ENCODE measurements at regions not wholly inside any gene's neighbourhood (a gene's known extent, or its start where the extent isn't known, plus 50 kb on each side); places are given as distances from the start of the nearest gene placed in this dataset.

DNA sequence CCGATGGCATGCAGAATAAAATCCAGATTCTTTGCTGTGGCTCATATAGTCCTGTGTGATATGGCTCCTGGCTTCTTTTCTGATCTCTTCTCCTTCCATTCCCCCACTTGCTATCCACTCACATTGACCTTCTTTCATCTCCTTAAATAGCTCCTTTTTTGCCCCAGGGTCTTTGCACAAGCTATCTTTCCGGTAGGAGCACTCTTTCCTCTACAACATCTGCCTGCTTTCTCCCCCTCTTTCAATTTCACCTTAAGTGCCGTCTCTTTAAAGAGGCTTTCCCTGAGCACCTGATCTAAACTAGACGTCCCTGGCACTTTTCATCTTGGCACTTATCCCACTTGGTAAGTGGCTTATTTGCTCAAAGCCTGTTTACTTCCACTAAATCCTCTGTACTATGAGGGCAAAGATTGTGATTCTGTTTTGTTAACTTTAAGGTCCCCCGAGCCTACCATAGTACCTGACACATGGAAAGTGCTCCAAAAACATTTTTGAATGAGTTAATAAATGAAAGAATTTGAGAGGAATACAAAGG is 323.3 kb upstream of the TLE3 start:
- no peak for DNase-seq

DNA sequence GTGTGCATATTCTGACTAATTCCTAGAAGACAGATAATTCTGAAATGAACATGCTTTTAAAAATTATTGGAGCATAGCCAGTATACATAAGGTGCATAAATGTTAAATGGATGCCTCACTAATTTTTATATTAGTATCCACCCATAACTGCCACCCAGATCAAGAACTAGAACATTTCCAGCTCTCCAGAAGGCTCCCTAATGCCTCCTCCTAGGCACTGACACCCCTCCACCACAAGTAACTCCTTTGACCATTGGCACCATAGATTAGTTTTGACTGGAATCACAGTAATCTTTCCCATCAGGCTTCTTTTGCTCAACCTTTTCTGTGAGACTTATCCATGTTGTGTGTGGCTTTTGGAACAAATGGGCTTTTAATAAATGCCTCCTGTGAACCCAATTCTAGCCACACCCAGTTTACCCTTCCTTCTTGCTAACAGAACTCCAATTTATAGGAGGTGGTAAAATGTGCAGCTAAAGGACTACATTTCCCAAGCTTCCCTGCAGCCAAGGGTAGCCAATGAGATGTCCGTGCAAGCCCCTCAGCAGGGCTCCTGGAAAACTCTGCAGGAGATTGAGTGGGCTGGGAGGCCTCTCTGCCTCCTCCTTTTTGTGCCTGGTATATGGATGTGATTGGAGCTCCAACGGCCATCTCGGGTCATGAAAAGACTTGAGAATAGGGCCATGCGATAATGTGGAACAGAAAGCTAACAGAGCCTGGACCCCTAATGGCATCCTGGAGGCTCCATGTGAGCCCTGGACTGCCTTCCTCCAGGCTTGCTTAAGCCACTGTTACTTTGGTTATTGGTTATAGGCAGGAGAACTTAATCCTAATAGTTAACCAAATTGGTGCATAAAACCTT is 322.6 kb upstream of the TLE3 start:
- DNase-seq: no peak

DNA sequence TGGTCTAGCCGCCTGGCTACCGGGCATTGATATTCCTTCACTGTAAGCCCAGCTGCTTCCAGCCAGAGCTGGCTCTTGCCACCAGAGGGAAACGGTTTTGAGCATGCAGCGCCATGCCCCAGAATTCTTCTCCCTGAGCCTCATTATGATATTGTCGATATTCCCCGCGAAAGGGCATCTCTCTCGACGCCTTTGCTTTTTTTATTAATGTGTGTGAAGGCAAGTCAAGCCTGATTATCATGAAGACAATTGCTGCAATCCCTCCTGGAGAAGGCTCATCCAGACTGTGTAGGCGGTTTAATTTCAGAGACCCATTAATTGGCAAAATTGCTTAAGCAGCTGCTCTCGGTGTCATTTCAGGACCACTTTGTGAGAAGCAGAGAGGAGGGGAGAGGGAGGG is 321.2 kb upstream of the TLE3 start:
- DNase-seq: no peak

DNA sequence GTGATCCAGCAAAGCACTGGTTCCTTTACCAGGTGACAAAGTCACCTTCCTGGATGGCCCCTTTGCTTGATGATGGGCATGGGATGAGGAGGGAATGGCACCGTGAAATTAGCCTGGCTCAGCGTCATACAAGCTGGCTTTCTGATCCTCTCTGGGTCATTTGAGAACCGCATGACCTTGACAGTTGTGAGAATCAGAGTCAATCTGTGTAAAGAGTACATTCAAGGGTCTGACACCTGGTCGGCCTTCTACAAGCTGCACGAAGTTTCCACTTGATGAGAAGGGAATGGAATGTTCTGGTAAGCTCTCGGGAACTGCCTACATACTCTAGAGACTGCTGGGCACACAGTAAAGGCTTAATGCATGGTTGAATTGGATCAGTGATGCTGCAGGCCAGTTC is 319.8 kb upstream of the TLE3 start:
- no peak for DNase-seq

DNA sequence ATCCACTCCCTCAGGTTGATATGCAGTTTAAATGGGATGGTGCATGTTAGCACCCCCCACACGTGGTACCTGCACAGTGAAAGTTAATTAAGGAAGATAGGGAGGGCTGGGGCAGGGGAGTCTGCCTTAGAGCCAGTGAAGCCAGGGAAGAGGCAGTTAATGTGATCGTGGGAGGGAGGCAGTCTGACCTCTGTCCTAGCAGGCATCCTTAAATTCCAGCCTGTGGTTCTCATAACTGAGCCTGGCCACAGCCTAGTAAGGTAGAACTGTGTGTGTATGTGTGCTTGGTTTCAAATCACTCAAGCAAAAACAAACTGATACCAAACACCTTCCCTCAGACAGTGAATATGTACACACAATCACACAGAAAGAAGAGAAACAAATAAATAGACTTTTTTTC is 319.1 kb upstream of the TLE3 start:
- peak; percentile 29 for DNase-seq

DNA sequence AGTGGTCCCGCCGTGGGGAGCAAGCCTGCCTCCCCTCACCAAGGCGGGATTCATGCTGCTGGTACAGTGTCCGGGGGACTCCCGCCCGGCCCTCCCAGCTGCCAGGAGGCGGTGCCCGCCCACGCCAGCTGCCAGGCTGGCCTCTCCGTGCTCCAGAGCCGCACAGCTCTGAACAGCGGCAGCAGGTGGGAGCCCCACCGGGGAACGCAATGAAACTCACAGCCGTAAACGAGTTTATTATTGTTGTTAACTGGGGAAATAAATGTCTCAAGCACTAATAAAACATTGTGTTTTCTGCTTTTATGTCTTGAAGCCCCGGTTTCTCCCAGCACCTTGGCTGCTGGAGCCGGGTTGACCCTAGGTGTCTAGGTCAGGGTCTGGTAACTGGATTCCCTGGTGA is 317.7 kb upstream of the TLE3 start:
- no peak for DNase-seq

DNA sequence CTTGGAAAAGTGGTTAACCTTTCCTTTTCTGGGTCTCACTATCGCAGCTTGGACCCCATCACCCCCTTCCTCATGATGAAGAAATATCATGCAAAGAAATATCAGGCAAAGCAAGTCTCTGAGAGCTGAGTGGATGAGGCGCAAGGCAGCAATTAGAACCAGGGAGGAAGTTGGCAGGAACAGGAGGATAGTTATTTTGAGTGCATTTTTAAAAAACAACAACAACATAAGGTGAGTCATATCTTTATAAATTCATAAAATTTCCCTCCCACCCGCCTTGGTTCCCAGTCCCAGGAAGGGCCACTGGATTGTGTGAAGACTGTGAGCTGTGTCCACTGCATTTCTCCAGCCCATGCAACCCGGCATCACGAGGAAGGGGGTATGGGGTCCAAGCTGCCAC is 316.9 kb upstream of the TLE3 start:
- DNase-seq: no peak

DNA sequence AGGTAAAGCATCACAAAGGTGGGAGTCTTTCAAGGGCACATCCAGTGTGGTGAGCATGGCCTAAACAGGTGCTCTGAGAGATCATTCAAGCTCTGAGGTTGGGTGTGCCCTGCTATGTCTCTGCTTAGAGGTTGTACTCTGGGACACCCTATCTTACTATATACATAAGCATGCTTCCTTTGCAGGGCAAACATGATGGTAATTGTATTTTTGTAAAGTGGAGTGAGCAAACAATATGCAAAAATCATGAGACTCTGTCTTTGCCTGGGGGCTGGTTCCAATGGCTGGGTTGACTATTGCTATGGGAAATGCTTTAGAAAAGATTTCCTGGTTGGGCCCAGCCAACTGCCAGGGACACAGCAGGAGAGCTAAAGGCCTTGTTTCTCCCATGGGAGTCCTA is 315.1 kb upstream of the TLE3 start:
- no peak for DNase-seq

DNA sequence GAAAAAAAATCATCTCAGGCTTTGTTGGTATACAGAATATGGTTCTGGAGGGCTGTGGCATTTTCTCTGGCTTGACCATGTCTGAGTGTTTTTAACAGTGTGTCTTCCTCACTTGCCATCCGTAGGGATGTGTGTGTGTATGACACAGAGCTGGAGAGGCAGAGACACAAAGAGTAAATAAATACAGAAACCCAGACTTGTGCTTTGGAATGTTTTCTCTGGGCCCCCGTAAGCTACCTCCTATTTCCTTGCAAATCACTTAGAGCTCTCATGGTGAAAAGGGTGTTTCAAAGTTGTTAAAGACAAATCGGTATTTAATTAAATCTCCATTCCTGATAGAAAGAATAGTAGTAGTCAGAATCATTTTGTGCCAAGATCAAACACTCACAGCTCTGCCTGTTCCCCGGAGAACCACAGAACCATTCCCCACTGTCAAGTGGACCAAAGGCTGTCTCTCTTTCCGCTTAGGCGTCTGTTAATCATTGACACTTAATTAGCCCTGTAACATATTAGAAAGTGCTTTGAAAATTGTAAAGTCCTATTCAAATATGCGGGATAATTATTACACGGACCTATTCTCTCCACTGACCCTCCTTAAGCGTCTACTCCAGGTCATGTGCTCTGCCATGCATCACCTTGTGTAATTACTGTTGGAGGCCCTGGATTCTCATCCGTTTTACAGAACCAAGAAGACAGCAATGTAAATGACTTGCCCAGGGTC is 313.6 kb upstream of the TLE3 start:
- DNase-seq: no peak

DNA sequence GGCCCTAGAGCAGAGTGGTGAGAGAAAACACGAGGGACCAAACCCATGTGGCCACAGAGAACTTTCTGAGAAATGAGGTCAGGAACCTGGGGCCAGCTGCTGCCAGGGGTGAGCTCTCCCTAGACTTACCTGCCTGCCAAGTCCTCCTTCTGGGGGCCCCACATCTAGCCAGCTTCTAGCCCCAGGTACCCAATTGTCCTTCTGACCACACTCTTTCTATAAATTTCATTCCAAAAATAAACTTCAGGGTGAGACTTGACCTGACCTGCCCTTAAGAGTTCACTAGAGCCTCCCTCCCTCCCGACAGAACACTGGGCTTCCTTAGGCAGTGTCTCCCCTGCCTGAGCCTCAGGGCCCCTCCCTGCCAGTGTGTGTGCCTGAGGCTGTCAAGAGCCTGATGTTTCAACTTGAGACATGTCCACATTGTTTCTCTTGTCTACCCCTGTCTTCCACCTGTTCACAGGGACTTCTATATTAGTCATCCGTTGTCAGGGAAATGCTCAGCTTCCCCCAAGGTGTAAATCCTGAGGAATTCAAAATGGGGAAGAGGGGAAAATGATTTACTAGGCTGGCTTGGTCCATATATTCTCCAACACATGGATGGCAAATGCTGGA is 312.8 kb upstream of the TLE3 start:
- DNase-seq: no peak

DNA sequence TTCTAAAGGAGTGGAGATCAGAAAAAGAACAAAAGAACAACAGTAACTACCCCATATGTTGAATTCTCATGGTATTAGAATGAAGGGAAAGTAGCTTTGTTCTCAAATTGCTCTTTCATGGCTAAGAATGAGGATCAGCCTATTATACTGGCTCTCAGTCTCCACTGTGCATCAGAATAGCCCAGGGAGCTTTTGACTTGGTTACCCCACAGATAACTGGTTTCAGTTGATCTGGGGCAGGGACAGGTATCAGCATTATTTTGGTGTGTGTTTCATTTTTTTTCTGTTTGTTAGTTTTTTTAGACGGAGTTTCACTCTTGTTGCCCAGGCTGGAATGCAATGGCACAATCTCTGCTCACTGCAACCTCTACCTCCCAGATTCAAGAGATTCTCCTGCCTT is 311.7 kb upstream of the TLE3 start:
- no peak for DNase-seq

DNA sequence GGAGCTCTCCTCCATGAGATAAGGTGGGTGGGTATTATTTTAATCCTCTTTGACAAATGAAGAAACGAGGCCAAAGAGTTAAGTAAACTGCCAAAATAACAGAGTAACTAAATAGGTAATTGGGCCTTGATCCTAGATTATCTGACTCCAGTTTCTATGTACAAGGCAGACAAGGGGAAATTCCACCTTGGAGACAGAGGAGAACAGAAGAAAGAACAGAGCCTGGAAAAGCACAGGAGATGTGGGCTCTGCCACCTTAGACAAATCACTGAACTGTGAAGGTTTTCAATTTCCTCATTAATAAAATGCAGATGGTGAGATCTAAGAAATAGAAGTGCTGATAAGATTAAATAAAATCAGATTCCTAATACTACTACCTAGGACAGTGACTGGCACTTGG is 310.2 kb upstream of the TLE3 start:
- DNase-seq: no peak

DNA sequence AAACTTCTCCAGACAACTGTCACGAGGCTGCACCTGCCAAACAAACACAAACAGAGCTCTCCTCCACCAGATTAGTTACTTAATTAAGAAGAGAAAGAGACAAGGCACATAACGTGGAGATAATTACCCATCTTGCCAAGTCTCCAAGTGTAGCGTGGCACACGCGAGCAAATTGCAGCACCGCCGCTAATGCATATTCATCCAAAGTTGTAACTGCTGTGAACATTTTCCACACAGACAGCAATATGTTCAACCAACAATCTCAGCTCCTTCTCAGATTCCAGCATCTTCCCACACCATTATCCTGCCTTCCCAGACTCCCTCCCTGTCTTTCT is 309.6 kb upstream of the TLE3 start:
- DNase-seq: no peak

DNA sequence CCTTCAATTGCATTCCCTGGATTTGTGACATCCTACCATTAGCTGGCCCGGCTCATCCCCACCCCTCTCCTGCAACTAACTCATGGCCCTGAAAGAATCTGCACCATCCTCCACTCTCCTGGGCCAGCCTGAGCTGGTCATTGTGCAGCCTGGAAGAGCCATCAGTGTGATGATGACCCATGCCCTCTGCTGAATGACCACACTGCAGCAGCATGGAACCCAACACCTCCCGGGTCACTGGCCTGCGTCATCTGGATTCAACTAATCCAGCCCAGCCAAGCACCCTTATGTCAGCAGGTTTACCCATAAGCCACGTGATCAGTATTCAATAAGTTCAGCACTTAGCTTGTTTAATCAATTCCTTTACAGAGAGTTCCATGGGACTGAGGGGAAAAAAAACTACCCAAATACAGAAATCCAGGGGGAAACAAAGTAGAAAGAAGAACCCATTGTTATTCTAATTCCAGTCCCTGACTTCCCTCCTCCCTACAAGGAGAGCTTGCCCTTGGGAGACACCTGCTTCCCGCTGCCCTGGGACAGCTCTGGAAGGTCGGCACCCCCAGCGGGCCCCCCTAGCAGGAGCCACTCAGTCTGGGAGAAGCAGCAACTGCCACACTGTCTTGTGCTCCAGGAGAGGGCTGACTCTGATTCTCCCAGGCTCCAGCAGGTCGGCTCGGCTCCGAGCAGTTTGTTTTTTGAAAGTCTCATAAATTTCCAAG is 309.1 kb upstream of the TLE3 start:
- no peak for DNase-seq

DNA sequence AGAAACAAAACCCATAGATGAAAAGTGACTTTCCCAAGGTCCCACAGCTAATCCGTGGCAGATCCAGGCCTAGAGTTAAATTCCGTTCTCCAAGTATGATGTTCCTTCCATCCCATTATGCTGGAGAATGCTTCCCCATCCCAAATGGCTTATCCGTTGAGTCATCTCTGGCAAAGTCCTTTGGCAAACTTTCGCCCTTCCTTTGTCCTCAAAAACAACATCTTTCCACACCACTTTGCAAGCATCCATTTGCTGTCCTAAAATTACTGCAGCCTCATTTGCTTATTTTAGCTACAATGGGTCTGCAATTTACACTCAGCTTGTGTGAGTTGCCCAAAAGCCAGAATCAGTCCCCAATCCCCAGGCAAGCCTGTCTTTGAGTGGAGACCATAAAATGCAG is 304.0 kb upstream of the TLE3 start:
- DNase-seq: no peak

DNA sequence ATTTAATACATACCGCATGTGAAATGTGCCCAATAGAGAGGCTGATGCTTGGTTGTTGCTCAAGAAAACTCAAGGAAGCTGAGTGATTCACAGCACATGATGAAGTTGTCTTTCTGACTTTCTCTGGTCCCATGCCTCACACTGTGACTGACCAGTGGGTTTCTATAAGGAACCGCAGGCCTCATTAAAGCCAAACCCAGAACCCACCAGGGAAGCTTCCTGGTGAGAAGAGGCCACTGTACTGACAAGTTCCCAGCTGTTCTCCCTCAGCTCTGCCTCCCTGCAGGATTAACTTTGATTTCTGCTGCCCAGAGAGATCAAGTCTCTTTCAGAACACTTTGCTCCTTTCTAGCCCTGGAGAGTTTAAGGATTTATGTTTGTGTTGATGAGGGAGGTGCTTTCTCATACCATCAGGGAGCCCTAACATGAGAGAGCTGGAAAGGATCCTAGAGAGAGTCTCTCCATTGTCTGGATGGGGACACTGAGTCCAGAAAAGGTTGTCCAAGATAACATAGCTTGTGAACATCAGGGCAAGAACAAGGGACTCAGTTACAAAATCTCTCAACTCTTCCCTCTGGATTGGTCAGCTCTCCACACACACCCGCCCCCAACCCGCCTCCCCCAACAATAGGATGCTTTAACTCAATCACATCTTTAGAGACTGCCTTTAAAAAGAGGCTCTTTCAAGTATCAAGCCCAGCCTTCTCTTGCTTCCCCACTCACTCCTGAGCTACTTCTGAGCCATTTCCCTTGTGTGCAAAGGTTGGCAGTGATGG is 303.2 kb upstream of the TLE3 start:
- no peak for DNase-seq

DNA sequence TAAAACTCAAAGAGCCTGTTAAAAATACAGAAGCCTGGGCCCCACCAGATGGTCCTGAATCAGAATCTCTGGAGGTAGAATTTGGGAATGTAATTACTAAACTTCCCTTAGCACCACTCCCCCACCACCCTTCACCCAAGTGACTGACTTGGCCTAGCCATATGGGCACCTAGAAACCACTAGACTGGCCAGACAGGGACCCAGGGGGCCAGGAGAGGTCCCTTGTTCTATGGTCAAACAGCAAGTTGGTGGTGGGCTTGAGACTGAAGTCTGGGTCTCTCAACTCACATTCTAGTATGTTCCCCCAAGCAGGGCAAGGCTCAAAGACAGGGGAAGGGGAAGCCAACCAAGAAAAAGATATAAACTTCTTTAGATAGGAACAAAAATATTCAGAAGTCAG is 301.5 kb upstream of the TLE3 start:
- no peak for DNase-seq

DNA sequence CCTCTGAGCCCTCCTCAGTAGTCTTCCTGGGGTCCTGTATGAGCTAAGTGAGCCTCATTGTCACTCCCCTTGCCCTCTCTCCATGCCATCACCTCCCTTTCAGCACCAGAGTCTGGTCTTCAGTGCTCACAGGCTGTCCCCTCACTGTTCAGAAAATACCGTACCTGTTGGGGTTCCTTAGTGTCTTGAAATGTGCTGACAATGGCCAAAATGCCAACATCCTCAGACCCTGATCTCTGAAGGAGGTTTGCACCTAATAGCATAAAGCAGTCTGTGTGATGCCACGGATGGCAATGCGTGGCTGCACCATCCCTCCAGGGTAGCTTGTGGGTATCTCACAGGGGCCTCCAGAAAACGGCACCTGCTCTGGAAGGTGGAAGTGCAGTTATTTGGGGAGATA is 301.0 kb upstream of the TLE3 start:
- DNase-seq: no peak

DNA sequence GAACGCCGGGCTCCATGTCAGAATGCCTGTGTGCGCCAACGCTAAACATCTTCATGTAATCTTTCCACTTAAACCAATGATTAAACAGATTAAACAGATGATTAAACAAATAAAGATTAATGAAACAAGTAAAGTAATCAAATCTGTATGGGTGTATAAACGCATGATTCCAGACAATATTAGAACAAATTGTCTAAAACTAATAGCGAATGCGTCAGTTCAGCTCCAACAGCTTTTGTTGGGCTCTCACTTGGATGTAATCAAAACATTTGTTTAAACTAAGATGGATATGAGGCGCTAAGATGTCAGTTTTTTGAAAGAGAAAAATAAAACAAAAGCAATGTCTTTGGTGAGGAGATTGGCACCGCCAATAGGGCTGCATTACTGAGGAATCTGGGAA is 299.1 kb upstream of the TLE3 start:
- DNase-seq: no peak

DNA sequence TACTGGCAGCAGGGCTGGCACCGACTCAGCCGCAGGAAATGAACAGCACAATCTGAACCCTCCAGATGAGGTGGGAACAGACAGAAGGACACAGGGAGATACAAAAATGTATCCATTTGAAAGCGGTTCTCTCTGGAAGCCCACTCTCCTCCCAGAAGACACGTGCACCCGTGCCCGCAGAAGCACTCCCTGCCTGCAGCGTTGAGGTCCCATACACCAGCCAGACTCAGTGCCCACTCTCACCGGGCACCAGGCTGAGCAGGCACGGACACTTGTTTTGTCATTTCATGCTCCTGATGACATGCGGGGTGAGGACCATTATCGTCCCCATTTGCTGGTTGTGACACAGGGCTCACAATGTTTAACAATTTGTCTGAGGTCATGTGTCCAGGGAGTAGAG is 297.4 kb upstream of the TLE3 start:
- DNase-seq: no peak

DNA sequence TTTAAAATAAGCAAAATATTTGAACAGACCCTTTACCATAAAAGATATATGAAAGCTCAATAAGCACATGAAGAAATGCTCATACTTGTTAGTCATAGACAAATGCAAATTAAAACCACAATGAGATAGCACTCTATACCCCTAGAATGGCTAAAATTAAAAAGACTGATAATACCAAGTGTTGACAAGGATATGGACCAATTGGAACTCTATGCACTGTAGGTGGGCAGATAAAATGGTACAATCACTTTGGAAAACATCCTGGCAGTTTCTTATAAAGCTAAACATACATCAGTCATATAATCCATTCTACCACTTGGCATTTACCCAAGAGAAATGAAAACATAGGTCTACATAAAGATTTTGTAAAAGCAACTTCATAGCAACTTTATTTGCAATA is 293.0 kb upstream of the TLE3 start:
- no peak for DNase-seq

DNA sequence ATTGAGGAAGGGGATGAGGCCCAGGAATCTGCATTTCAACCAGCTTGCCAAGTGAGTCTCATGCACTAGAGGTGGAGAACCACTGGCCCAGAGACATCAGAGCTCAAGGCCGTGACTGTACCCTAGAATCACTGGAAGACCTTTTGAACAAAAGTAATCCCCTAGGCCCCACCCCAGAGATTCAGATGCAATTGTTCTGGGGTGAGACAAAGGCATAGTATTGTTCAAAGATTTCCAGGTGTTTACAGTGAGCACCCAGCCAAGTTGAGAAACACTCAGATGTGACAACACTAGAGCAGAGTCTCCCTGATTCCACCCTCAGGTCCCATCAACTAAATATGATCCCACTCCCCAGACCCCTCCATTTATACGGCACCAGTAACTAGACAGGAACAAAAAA is 290.3 kb upstream of the TLE3 start:
- no peak for DNase-seq

DNA sequence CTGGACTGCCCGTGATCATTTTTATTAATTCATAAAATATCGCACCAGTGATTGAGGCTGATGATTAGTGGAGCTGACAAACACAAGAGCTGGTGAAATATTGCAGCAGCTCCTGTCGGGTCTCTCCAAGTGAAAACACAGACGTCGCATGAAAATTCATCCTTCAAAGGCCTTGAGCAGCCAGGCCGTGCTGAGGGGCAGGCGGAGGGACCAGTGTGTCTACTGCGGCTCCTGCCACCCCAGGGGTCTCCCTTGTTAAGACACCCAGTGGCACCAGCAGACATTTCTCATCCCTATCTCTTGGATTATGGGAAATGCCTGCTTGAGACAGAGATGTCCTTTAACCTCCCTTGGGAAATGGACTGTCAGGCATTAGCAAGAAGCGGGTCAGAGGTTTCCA is 289.4 kb upstream of the TLE3 start:
- no peak for DNase-seq
